Medulla oblongata (tissue), 1 donor: ENCODE measurements at regions not wholly inside any gene's neighbourhood (a gene's known extent, or its start where the extent isn't known, plus 50 kb on each side); places are given as distances from the start of the nearest gene placed in this dataset.
"Not testable (repeated sequence)": the region's sequence is repeated elsewhere in the genome, so short reads cannot be mapped to it uniquely, and the experiment has no call there.

ENCODE experiments used
- DNase-seq: peaks from one replicate; pipeline ENCODE4 v3.0.0-alpha.2; 2015; ENCODE audit errors: extremely low spot score

DNA sequence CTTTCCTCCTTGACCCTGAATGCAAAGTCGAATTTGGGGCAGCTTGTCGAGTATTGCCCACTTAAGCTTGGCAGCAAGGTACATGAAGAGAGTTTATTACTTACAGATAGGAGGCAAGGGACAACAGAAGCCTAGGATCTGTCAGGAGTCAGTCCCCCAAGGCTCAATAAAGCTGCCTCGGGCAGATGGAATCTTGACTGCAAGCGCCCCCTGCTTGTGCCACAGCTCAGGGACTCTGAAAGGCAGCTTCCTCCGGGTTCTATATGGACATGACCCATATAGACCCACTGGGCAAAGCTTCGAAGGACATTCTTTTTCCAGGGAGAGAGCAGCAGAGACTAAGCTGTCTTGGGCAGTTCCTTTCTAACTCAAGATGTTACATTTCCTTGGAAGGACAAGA lies 971.5 kb downstream of the EFNA5 start:
- no peak for DNase-seq

DNA sequence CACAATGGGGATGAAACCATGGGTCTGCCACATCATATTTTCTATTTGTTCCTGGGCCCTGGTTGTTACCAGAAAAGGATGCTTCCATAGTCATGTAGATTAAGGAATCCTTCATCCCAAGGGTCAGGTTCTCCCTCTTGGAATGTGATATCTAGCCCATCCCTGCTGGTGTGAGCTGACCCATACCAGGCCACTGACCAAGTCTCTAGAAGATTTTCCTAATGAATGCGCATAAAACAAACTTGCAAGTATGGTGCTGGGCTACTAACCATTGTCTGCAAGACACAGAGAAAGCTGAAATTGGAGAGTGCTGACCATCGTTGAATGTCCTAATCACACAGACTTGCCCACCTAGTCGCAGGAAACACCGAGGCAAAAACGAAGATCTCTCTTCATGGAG lies 972.6 kb downstream of the EFNA5 start:
- DNase-seq: no peak

DNA sequence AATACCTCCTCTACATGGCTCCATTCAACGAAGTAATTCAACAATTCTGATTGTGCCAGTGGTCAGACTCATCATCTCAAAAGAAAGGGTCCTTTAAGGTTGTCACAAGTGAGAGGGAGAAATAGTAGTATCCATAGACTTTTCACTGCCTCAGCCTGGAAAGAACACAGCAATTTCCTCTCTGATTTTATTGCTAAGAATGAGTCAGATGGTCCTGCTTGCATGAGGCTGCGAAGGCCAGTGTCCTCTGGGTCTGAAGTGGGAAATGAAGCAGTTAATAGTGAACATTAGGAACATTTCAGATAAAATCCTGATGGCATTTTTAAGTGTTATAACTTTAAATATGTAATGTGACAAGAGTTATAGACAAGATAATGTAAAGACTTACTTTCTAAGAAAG lies 979.0 kb downstream of the EFNA5 start:
- DNase-seq: no peak

DNA sequence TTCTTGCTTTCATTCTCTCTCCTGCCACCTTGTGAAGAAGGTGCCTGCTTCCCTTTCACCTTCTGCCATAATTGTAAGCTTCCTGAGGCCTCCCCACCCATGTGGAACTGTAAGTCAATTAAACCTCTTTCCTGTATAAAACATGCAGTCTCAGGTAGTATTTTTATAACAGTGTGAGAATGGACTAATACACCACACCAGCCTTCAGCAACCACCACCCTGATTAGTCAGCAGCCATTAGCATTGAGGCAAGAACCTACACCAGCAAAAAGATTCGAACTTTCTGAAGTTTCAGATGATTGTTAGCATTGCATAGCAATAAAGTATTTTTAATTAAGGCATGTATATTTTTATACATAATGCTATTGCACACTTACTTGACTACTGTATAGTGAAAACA lies 980.2 kb downstream of the EFNA5 start:
- DNase-seq: no peak

DNA sequence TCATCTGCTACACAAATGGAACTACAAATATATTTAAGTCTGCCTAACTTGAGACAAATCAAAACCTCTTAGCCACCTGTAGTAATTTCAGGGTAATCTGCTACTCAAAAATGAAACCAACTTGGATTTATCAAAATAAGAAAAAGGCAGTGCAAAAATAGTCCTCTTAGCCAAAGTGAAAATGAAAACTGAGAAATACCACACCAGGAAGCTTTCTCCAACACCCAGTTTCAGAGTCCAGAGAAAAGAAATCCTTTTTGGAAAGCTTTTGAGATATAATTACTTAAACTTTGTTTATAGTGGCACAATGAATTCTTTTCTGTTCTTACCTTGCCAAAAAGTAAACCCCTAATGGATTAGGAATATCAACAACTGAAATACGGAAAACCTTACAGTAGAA lies 990.4 kb downstream of the EFNA5 start:
- no peak for DNase-seq

DNA sequence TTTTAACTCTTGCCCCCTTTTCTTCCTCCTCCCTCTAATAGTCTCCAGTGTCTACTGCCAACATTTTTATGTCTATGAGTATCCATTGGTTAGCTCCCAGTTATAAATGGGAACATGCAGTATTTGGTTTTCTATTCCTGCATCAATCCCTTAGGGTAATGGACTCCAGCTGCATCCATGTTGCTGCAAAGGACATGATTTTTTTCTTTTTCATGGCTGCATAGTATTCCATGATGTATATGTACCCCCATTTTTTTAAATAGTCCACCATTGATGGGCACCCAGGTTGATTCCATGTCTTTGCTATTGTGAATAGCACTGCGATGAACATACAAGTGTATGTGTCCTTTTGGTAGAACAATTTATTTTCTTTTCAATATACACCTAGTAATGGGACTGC lies 993.7 kb downstream of the EFNA5 start:
- no peak for DNase-seq

DNA sequence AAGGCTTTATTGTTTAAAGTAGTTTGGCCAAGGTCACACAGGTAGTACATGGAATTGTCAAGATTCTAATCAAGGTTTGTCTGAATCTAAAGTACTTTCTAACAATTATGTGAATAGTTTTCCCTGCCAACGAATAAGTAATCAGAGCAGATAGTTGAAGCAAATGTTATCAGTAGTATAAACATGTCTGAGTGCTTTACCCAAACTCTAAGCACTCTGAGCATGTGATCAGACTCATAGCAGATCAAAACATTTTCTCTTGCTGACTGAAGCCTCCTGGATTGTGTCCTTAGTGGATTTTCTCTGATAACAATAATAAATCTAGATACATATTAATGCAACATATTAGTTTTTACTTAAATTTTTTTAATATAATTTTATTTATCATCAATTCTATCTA lies 995.0 kb downstream of the EFNA5 start:
- no peak for DNase-seq

DNA sequence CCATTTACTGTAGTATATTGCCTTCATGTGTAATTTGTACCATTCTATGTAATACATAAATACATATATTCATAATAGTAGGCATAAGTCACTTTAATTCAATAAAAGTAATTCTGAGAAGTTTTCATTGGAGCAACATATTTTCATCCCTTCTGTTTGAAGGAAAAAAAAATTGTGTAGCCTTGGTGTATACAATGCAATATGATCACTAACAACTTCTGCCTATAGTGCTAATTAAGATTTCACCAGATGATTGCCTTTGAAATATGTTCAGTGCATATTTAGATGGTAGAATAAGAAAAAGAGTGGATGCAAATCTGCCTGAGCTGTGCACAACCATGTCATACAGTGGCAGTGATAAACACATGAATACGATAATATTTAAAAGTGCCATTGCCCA lies 996.8 kb downstream of the EFNA5 start:
- no peak for DNase-seq

DNA sequence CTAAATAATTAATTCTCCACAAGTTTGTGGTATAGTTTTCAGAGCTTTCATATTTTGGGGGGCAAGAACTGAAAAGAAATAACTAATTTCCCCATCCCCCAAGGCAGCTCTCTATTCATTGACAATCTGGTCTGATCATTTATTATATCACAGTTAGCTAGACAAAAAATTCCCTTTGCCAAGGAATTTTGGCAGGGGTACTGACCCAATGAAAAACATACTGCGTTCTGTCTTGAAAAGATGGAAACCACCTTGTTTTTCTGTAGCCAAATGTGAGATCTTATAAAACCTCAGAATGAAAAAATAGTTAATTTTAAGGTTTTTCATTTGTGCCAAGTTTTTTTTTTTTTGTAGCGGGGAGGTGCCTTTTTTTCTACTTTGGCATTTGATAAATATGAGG lies 1008.9 kb downstream of the EFNA5 start:
- no peak for DNase-seq

DNA sequence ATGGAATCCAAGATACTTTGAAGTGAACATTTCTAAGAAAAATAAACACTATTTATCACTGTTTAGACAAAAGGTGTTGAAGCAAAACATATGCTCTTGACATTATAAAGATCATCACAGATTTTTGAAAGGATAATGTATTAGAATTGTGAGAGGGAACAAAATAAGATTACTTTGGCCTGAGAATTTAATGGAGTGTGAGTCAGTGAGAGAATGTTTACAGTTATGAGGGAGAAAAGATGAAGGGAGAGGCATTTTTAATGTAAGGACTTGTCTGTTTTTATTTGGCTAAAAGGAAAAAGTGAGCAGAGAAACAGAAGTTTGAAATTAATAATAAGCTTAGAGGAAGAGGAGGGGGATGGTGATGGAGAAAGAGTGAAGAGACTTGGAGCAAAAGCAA lies 1010.1 kb downstream of the EFNA5 start:
- no peak for DNase-seq

DNA sequence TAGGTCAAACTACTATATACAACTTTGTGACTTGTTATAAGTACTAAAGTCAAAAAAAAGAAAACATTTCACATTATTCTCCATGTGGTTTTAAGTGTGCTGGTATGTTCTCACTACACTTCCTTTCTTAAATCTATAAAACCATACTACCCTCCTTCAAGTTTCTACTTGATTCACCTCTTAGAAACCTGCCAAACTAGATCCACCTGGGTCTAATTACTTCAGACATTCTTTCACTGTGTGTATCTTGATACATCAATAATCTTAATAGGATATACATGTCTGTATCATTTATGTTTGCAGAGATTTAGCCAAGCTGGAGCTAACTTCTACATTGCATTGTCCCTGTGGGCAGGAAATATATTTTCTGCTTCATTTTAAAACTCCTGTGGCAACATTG lies 1012.6 kb downstream of the EFNA5 start:
- no peak for DNase-seq

DNA sequence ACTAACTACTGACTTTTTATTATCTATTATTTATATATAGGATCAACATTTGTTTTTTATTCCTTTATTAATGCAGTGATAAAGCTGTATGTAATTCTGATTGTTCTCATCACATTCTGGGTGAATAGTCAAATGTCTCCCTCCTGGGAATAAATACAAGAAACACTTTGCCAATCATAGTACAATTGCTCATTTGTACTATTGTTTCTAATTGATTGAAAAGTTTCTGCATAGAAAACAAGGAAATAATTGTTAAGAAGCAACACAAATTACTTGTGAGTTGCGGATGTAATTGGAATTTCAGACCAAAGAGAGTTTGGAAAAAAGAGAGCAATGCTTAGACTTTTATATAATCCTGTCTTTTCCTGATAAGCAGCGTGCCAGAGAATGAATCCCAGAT lies 1013.9 kb downstream of the EFNA5 start:
- DNase-seq: peak; percentile 63

DNA sequence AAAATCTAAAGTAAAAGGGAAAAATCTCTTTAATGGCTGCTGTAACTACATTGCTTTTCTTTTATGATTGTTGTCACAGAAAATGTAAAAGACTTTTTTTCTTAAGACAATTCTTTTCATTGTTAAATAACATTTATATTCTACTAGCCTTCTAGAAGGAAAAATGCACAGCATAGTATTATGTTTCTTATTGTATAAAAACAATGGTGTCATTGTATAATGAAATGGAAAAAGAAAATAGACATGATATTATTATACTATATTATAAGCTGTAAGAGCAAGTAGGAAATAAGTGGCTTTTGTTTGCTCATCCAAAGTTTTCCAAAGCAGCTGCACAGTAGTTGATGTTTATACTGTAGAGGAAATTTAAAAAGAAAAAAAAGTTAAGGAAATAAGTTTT lies 1021.7 kb downstream of the EFNA5 start:
- DNase-seq: peak; percentile 16

DNA sequence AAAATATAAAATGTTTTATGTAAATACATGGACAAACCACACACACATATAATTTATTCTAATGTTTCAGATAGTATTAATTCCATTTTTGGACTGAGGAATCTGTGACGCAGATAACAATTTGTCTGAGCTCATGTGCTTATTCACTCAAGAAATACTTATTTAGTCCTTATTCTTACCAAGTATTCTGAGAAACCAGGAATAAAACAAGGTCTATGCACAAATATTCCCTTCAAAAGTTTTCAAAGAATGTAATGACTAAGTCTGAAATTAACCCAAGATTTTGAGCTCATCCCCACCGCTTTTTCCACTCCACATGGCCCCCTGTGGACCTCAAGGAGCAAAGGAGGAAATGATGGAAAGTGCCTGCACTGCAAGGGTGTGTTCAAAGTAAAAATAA lies 1022.3 kb downstream of the EFNA5 start:
- peak; percentile 10 for DNase-seq

DNA sequence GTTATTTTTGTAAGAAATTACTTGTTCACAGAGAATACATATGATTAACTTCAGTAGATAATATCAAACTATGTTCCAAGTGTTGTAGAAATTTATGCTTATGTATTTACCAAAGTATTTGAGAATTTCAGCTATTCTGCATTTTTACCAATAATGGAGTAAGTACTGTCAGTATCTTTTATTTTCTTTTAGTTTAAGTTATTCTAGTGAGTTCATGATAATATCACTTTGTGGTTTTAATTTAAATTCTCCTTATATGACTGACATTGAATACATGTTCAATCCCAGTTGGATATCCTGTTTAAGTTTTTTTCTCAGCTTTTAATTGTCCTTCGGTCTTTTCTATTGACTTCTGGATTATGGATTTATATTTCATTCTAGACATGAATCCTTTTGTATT lies 1024.6 kb downstream of the EFNA5 start:
- no peak for DNase-seq

DNA sequence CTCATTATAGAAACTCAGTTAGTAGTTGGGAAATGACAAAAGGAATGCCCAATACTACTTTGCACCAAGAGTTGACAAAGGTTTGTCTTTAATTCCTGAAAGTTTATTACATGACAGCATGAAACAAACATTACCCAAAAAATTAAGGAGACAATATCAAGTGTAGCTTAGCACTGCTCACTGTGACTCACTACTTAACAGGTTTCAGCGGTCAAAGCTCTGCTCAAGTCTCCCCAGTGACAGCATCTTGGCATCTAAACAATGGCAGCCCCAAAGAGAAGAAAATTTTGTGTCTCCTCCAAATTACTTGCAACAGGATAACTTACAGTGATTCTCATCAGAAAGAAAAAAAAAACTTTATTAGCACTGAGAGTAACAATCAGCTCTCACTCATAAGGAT lies 1030.2 kb downstream of the EFNA5 start:
- no peak for DNase-seq

DNA sequence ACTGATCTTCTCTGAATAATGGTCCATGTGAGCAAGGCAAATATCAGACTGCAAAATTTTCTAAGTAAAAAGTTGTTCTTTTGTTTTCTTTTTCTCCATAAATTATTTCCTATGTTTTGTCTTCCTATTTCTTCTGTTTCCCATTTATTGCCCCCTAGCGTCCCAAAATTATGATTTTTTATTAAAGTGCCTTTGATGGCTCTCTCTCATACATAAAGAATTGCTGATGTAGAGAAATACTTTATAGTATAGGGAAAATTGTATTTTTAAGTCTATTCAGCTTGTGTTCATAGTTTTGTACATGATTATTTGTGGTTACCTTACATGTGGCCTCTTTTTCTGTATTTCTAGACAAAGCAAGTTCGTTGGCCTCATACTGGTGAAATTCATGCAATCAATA lies 1031.2 kb downstream of the EFNA5 start:
- DNase-seq: no peak

DNA sequence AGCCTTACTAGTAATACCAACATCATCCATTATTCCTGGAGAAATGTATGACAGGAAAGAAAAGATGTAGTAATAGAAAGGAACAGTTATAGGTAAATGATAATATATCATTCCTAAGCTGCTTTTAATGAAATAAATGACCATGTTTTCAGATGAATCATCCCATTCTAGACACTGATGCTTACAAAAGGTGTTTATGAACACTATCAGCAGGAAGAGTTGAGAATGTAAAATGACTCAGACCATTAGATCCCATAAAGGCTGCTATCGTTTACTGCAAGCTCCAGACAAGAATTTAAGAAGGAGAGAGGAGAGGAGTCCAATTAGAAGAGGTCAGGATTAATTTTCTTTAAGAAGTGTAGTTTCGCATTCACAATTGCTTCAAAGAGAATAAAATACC lies 1033.5 kb downstream of the EFNA5 start:
- no peak for DNase-seq

DNA sequence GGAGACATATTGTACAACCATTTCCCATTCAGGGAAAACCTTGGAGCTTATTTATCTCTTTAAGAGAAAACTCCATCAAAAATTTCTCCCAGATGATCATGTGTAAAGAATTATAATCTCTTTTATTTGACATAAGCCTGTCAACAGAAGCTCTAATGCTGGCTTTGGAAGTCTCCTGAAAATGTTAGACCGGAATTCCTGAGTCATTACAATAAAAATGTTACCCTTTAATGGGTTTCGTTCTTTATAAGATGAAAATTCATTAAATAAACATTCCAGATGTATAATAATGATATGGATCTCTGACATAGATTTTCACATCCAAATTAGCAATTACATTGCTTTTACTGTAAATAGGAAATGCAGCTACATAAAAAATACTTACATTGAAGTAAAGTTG lies 1036.4 kb downstream of the EFNA5 start:
- no peak for DNase-seq

DNA sequence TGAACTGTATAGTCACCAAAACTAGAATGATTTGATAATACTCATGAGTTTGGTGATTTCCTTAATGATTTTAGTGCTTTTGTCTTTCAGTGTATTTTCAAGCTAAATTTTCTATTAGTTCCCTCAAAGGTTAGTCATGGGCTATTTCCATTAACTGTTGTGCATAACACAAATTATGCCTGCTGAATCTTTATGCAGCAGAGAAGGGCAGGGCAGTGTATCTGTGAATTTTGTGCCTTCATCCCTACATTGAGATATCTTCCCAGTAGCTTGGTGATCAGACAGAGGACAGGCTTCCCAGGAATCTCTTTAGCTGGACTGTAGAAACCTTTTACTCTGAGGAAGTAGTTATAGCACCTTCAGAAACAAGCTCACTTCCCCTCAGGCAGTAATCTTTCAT lies 1036.9 kb downstream of the EFNA5 start:
- no peak for DNase-seq

DNA sequence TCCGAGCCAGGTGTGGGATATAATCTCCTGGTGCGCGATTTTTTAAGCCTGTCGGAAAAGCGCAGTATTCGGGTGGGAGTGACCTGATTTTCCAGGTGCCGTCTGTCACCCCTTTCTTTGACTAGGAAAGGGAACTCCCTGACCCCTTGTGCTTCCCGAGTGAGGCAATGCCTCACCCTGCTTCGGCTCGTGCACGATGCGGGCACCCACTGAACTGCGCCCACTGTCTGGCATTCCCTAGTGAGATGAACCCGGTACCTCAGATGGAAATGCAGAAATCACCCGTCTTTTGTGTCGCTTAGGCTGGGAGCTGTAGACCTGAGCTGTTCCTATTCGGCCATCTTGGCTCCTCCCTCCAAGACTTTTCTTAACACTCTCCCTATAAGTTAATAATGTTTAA lies 1042.3 kb downstream of the EFNA5 start:
- not testable (repeated sequence) for DNase-seq

DNA sequence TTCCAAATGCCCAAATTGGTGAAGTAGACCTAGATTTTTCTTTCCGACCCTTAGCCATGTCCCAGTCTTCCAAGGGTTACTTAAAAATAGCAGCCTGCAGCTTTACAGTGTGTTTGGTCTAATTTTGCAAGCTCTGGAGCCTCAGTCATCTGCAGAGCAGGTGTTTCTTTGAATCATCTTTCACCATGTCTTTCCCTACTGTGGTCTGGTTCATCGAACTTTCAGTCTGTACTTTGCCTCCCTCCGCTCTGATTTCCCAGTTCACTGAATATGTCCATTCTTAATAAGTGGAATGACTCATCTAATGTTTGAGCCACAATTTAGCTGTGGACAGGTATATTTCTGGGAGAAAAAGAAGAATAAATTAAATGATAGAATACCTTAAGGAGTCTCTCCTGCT lies 1060.7 kb downstream of the EFNA5 start:
- no peak for DNase-seq

DNA sequence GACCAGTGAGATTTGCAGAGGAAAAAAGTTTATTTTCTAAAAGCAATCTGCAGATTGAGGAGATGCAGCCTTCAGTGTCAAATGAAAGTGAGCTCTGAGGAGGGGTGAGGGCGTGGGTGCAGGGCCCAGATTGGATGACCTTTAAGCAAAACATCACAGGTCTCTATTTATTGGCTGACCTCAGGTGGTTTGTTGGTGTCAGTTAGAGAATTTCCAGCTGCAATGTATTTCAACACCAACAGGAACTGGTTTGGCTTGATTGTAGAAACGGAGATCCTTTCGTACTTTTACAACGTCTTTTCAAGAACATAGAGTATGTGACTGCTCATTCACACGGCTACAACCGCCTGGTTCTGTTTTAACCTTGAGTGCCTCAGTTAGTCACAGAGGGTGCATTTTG lies 1069.1 kb downstream of the EFNA5 start:
- no peak for DNase-seq

DNA sequence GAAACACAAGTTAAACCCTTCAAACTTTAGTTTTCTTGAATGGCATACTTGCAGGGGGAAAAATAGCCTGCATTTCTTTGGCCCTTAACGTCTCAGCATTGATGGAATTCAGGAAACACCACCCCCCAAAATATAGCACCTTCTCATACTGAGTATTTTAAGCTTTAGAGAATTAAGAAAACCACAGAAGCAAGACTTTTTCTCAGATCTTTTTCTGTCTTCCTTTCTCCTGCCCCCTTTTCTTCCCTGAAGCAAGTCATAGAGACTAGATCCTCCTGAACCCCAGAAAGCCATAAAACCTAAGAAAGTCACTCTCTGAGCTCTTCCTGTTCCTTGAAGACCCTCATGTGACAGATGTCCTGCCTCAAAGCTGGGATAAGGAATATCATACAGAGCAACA lies 1069.9 kb downstream of the EFNA5 start:
- no peak for DNase-seq

DNA sequence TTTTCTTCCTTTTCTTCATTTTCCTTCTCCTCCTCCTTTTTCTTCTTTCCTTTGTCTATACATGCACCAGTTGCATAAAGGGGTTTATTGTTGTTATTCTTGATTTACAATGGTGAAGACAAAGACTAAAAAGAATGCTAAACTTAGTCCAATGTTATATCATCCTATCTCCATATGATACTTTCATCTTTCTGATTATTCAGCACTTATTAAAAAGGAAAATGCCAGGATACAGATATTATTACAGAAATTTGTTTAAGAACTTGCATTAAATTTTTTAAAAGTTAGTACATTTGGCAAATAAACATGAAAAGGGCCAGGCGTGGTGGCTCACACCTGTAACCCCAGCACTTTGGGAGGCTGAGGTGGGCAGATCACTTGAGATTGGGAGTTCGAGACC lies 1074.9 kb downstream of the EFNA5 start:
- DNase-seq: no peak
